RWPE2 (cell line): ENCODE measurements at regions not wholly inside any gene's neighbourhood (a gene's known extent, or its start where the extent isn't known, plus 50 kb on each side); places are given as distances from the start of the nearest gene placed in this dataset.

Experiments used
- ATAC-seq: fragments of 200-7000 bp; cut with Tn5 transposase; 3 replicates; pipeline ENCODE4 v1.9.1; 2021; ENCODE audit warnings: low read depth
- DNase-seq: peaks from one replicate; pipeline ENCODE4 v3.0.0-alpha.2; 2020; ENCODE audit warnings: low spot score
- H3K27ac ChIP-seq: fragments of 450-650 bp; 2 replicates; pipeline ENCODE4 v1.5.1; 2017; ENCODE audit warnings: mild to moderate bottlenecking; ENCODE audit not compliant: poor library complexity, severe bottlenecking
- H3K27me3 ChIP-seq: fragments of 250-450 bp; sonication (Bioruptor Pico); 2 replicates; pipeline ENCODE4 v1.5.1; 2021; ENCODE audit warnings: mild to moderate bottlenecking, moderate library complexity; ENCODE audit not compliant: insufficient read depth, poor library complexity, severe bottlenecking
- H3K36me3 ChIP-seq: fragments of 250-450 bp; sonication (Bioruptor Pico); 2 replicates; pipeline ENCODE4 v1.5.1; 2020; ENCODE audit warnings: low read depth, mild to moderate bottlenecking, moderate library complexity
- H3K4me1 ChIP-seq: fragments of 250-450 bp; sonication (Bioruptor Pico); 2 replicates; pipeline ENCODE4 v1.5.1; 2021; ENCODE audit warnings: mild to moderate bottlenecking, moderate library complexity; ENCODE audit not compliant: insufficient read depth, poor library complexity, severe bottlenecking
- H3K4me3 ChIP-seq: fragments of 250-450 bp; sonication (Bioruptor Pico); 2 replicates; pipeline ENCODE4 v1.5.1; 2021; ENCODE audit warnings: mild to moderate bottlenecking, moderate library complexity; ENCODE audit not compliant: severe bottlenecking
- H3K9me3 ChIP-seq: fragments of 250-450 bp; sonication (Bioruptor Pico); 2 replicates; pipeline ENCODE4 v1.5.1; 2021; ENCODE audit warnings: mild to moderate bottlenecking, moderate library complexity; ENCODE audit not compliant: severe bottlenecking
- TF ChIP-seq, protein P1 (sequence below): fragments of 450-650 bp; IDR thresholded peaks from one replicate; pipeline ENCODE4 v1.5.1; 2017; ENCODE audit warnings: mild to moderate bottlenecking, moderate library complexity; ENCODE audit not compliant: poor library complexity, severe bottlenecking

DNA sequence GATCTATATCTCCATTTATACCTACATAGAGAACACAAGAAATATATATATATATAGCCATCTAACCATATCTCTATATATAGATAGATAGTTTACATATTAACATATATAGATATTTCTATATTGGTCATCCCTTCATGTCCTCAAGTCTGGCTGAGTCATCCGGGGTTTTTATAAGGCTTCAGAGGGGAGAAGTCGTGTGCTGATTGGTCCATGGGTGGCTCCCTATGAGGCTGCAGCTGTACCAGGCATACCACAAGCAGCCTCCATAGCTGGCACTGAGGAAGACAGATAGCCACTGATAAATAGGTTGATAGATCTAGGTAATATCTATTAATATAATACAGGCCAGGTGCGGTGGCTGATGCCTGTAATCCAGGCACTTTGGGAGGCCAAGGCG is 618.3 kb upstream of the SETBP1 start:
- H3K4me1 ChIP-seq, result no peaks in the 10 kb centered on the region
- no peaks in the 10 kb centered on the region for H3K36me3 ChIP-seq
- TF ChIP-seq, protein P1, sequence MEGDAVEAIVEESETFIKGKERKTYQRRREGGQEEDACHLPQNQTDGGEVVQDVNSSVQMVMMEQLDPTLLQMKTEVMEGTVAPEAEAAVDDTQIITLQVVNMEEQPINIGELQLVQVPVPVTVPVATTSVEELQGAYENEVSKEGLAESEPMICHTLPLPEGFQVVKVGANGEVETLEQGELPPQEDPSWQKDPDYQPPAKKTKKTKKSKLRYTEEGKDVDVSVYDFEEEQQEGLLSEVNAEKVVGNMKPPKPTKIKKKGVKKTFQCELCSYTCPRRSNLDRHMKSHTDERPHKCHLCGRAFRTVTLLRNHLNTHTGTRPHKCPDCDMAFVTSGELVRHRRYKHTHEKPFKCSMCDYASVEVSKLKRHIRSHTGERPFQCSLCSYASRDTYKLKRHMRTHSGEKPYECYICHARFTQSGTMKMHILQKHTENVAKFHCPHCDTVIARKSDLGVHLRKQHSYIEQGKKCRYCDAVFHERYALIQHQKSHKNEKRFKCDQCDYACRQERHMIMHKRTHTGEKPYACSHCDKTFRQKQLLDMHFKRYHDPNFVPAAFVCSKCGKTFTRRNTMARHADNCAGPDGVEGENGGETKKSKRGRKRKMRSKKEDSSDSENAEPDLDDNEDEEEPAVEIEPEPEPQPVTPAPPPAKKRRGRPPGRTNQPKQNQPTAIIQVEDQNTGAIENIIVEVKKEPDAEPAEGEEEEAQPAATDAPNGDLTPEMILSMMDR, result no peak
- H3K27ac ChIP-seq, result no peak overlapping the region
- ATAC-seq (no peak), DNase-seq (no peak)
- no peak overlapping the region for H3K4me3 ChIP-seq
- H3K27me3 ChIP-seq, result no peaks in the 10 kb centered on the region
- H3K9me3 ChIP-seq, result no peaks in the 10 kb centered on the region

GRCh38 chr18:44065206-44065605 is 615.5 kb upstream of the SETBP1 start:
- H3K27me3 ChIP-seq, result peaks cover 3% of the 10 kb centered on the region
- ATAC-seq (no peak), DNase-seq (no peak)
- H3K4me1 ChIP-seq, result no peaks in the 10 kb centered on the region
- no peaks in the 10 kb centered on the region for H3K9me3 ChIP-seq
- TF ChIP-seq, protein P1, result no peak
- no peak overlapping the region for H3K27ac ChIP-seq
- no peak overlapping the region for H3K4me3 ChIP-seq
- H3K36me3 ChIP-seq, result no peaks in the 10 kb centered on the region

GRCh38 chr18:44066541-44066940 is 614.1 kb upstream of the SETBP1 start:
- H3K4me3 ChIP-seq, result no peak overlapping the region
- ATAC-seq (no peak), DNase-seq (no peak)
- TF ChIP-seq, protein P1, result no peak
- no peaks in the 10 kb centered on the region for H3K4me1 ChIP-seq
- H3K36me3 ChIP-seq, result no peaks in the 10 kb centered on the region
- H3K27me3 ChIP-seq, result peaks cover 3% of the 10 kb centered on the region
- H3K27ac ChIP-seq, result no peak overlapping the region
- no peaks in the 10 kb centered on the region for H3K9me3 ChIP-seq

DNA sequence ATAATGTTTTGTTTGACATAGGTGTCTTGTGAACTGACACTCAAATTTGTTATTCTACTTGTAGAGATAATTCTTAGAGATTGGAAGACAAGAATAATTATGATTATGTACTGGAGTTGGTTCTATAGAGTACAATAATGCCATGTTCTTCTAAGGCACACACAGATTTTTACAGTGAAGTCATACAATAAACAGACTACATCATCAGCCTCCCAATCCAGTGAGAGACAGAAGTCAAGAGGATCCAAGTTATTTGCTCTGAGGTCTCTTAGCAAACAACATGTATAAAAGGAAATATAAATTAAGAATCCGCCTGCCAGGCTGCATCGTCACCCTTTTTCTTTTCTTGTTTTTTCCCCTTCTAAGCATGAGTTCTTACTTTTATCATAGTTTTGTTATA is 613.5 kb upstream of the SETBP1 start:
- TF ChIP-seq, protein P1, result no peak
- Histone ChIP-seq H3K9me3 (no peaks in the 10 kb centered on the region), H3K36me3 (no peaks in the 10 kb centered on the region), H3K27ac (no peak overlapping the region), H3K4me1 (no peaks in the 10 kb centered on the region), H3K27me3 (peaks cover 3% of the 10 kb centered on the region), H3K4me3 (no peak overlapping the region)
- DNase-seq (no peak), ATAC-seq (no peak)

- Histone ChIP-seq H3K27ac (no peak overlapping the region), H3K9me3 (no peaks in the 10 kb centered on the region), H3K4me1 (peaks cover 3% of the 10 kb centered on the region), H3K36me3 (no peaks in the 10 kb centered on the region), H3K27me3 (peaks cover 3% of the 10 kb centered on the region), H3K4me3 (no peak overlapping the region)
- no peak for ATAC-seq
- TF ChIP-seq, protein P1, result no peak
- DNase-seq, result no peak
These were observed 605.6 kb upstream of the SETBP1 start for GRCh38 chr18:44075038-44075437.
